BJ (cell line): ENCODE measurements at regions not wholly inside any gene's neighbourhood (a gene's known extent, or its start where the extent isn't known, plus 50 kb on each side); places are given as distances from the start of the nearest gene placed in this dataset.
"Not testable (repeated sequence)": the region's sequence is repeated elsewhere in the genome, so short reads cannot be mapped to it uniquely, and the experiment has no call there.

Experiments
- CTCF ChIA-PET: fragments of 350-600 bp; formaldehyde crosslinking; extraction: SDS; loops from one replicate; lab custom pipeline; 2021; ENCODE audit warnings: antibody characterized with exemption, inconsistent platforms; lab: Yijun Ruan, JAX
- POLR2A ChIA-PET: fragments of 300-600 bp; sonication (Branson Sonifier 250); formaldehyde crosslinking; extraction: SDS; loops from one replicate; lab custom pipeline; 2021; ENCODE audit warnings: antibody characterized with exemption; lab: Charles Lee
- DNase-seq: peaks from one replicate; pipeline ENCODE4 v3.0.0-alpha.2; 2011; ENCODE audit warnings: low read depth
- H3K27me3 ChIP-seq: 2 replicates; pipeline ENCODE4 v1.6.0; 2011; ENCODE audit warnings: low read length; ENCODE audit not compliant: control insufficient read depth, insufficient read depth
- H3K36me3 ChIP-seq: 2 replicates; pipeline ENCODE4 v1.5.1; 2011; ENCODE audit warnings: low read length; ENCODE audit not compliant: control insufficient read depth, insufficient read depth
- H3K4me3 ChIP-seq: 2 replicates; pipeline ENCODE4 v1.5.1; 2011; ENCODE audit warnings: low read depth, mild to moderate bottlenecking, control low read depth, low read length
- TF ChIP-seq, protein P1 (sequence below): IDR thresholded peaks from 2 replicates; pipeline ENCODE4 v1.5.1; 2011; ENCODE audit warnings: low read depth, mild to moderate bottlenecking, control low read depth, inconsistent platforms, low read length, moderate library complexity; ENCODE audit not compliant: insufficient read depth

DNA sequence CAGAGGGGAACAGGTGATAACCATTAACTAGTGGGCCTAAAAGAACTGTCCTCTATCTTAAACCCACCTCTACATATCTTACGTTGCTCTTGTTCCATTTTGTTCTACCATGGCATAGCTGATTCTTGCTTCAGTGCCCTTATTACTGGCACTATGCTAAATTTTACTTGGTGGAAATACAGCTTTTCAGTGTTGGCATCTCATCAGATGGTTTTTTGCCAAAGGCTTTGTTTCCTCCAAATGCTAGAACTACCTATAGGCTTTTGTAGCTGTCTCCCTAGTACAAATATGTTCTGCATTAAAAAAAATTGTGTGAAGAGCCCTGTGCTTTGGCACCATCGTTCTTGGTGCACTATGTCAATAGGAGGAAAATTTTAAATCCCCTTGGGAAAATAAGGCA, 145.0 kb upstream of the ZBTB20 start:
- Histone ChIP-seq H3K27me3 (no peaks in the 10 kb centered on the region), H3K36me3 (no peaks in the 10 kb centered on the region), H3K4me3 (no peak overlapping the region)
- DNase-seq: no peak
- ChIA-PET POLR2A (no interaction called here), CTCF (no interaction called here)
- TF ChIP-seq, protein P1, sequence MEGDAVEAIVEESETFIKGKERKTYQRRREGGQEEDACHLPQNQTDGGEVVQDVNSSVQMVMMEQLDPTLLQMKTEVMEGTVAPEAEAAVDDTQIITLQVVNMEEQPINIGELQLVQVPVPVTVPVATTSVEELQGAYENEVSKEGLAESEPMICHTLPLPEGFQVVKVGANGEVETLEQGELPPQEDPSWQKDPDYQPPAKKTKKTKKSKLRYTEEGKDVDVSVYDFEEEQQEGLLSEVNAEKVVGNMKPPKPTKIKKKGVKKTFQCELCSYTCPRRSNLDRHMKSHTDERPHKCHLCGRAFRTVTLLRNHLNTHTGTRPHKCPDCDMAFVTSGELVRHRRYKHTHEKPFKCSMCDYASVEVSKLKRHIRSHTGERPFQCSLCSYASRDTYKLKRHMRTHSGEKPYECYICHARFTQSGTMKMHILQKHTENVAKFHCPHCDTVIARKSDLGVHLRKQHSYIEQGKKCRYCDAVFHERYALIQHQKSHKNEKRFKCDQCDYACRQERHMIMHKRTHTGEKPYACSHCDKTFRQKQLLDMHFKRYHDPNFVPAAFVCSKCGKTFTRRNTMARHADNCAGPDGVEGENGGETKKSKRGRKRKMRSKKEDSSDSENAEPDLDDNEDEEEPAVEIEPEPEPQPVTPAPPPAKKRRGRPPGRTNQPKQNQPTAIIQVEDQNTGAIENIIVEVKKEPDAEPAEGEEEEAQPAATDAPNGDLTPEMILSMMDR: no peak

DNA sequence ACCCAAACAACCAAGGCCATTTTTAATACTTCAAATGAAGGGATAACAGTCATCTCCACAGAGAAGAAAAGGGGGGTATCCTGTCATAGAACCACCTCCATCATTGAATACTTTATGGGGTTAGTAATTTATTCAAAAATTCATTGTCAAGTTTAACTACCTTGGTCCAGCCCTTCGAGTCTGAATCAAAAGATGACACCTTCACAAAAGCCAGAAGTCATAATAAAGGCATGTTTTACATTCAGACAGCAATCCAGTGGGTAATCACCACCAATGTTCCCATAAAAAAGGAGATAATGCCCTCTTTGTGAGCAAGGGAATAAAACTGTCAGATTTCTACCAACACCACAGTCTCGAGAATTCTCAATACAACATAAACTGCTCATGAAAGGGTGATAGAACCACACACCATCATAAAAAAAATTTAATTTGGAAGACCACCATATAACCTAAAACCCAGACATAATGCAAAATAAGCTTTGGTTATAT, 145.6 kb upstream of the ZBTB20 start:
- no peak for DNase-seq
- CTCF ChIA-PET: no interaction called here
- TF ChIP-seq, protein P1: no peak

DNA sequence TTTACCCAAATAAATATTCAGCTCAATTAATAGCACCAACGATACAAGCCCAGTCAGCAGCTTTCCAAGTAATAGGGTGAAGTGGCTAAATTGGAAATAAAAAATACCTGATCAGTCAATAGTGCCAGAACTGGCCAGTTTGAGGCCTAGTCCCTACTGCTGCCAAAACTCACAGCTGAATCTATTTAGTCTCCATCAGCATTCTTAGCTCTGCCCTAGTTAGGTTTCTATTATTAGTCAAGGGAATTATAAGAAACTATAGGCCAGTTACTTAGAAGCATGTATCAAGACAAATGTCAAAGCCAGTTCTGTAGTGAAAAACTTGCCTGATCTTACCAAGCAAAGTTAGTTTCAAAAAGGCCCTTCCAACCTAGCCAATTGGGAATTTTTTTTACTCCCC, 146.2 kb upstream of the ZBTB20 start:
- ChIA-PET CTCF (interaction anchor here (0.6 kb wide), 1 partner anchor 46 kb away, joined by 3 read pairs; no protein-coding TSS in a partner anchor), POLR2A (no interaction called here)
- TF ChIP-seq, protein P1: no peak
- no peak for DNase-seq
- H3K27me3 ChIP-seq: no peaks in the 10 kb centered on the region
- H3K4me3 ChIP-seq: no peak overlapping the region
- H3K36me3 ChIP-seq: no peaks in the 10 kb centered on the region

More for the DNA sequence above, 145.6 kb upstream of the ZBTB20 start:
- H3K27me3 ChIP-seq: no peaks in the 10 kb centered on the region
- H3K36me3 ChIP-seq: no peaks in the 10 kb centered on the region
- POLR2A ChIA-PET: no interaction called here
- no peak overlapping the region for H3K4me3 ChIP-seq

DNA sequence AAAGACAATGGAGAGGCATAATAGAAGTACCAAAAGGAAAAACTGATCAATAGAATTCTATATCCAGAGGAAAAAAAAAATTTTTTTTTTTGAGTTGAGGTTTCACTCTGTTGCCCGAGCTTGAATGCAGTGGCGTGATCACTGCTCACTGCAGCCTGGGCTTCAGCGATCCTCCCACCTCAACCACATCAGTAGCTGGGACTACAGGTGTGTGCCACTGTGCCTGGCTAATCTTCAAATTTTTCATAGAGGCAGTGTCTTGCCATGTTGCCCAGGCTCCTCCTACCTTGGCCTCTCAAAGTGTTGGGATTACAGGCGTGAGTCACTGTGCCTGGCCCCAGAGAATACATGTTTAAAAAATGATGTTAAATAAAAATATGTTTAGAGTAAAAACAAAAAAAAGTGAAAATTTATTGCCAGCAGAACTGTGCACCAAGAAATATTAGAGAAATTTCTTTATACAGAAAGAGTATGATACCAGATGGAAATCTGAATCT, 154.3 kb upstream of the ZBTB20 start:
- POLR2A ChIA-PET: no interaction called here
- CTCF ChIA-PET: no interaction called here
- no peaks in the 10 kb centered on the region for H3K27me3 ChIP-seq
- no peak overlapping the region for H3K4me3 ChIP-seq
- no peak for DNase-seq
- TF ChIP-seq, protein P1: no peak
- no peaks in the 10 kb centered on the region for H3K36me3 ChIP-seq

DNA sequence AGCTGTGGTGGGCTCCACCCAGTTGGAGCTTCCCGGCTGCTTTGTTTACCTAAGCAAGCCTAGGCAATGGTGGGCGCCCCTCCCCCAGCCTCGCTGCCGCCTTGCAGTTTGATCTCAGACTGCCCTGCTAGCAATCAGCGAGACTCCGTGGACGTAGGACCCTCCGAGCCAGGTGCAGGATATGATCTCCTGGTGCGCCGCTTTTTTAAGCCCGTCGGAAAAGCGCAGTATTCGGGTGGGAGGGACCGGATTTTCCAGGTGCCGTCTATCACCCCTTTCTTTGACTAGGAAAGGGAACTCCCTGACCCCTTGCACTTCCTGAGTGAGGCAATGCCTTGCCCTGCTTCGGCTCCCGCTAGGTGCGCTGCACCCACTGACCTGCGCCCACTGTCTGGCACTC, 170.9 kb upstream of the ZBTB20 start:
- H3K27me3 ChIP-seq, H3K4me3 ChIP-seq, DNase-seq, CTCF ChIA-PET, H3K36me3 ChIP-seq, POLR2A ChIA-PET: not testable (repeated sequence)

DNA sequence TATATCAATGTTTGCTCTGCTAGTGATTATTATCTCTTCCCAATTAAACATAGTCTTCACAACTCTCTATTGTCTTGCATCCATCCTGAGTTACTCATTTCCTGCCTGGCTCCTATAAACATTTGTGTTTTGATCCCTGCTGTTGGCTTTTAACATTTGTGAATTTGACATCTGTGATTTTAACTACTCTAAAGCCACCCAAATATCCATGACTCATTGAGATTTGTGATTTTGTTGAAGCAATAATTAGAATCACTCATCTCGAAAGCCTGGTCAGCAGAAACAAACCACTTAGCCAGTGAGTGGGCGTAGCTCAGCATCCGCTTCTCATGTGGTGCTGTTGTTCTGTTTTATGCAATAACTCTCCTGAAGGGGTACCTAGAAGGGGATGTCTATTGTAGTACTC, 174.3 kb upstream of the ZBTB20 start:
- peak; percentile 58 for DNase-seq
- Histone ChIP-seq H3K27me3 (no peaks in the 10 kb centered on the region), H3K4me3 (no peak overlapping the region), H3K36me3 (no peaks in the 10 kb centered on the region)
- ChIA-PET POLR2A (interaction anchor here (0.6 kb wide), 1 partner anchor 49 kb away, joined by 7 read pairs; no protein-coding TSS in a partner anchor), CTCF (no interaction called here)
- TF ChIP-seq, protein P1: no peak
